ENCODE measurements at regions not wholly inside any gene's neighbourhood (a gene's known extent, or its start where the extent isn't known, plus 50 kb on each side); places are given as distances from the start of the nearest gene placed in this dataset.
"Not testable (repeated sequence)": the region's sequence is repeated elsewhere in the genome, so short reads cannot be mapped to it uniquely, and the experiment has no call there.

DNA sequence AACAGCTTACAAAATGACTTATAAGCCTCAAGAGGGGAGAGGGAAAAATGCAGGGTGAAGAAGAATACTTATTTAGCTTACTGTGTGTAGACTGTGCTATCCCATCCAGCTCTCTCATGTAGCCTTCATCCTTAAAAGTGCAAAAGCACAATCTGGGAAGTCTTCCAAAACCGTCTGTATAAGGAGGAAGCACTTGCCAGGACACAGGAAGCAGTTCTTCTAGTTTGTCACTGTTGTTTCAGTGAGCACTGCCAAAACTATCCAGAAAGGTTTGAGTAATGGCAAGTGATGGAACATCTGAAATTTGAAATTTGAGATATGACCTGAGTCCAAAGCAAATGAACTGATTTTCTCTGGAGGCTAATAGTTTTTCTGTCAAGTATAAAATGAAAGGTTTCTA, 140.8 kb upstream of the ISL1 start (continued):
- TF ChIP-seq, protein P1, sequence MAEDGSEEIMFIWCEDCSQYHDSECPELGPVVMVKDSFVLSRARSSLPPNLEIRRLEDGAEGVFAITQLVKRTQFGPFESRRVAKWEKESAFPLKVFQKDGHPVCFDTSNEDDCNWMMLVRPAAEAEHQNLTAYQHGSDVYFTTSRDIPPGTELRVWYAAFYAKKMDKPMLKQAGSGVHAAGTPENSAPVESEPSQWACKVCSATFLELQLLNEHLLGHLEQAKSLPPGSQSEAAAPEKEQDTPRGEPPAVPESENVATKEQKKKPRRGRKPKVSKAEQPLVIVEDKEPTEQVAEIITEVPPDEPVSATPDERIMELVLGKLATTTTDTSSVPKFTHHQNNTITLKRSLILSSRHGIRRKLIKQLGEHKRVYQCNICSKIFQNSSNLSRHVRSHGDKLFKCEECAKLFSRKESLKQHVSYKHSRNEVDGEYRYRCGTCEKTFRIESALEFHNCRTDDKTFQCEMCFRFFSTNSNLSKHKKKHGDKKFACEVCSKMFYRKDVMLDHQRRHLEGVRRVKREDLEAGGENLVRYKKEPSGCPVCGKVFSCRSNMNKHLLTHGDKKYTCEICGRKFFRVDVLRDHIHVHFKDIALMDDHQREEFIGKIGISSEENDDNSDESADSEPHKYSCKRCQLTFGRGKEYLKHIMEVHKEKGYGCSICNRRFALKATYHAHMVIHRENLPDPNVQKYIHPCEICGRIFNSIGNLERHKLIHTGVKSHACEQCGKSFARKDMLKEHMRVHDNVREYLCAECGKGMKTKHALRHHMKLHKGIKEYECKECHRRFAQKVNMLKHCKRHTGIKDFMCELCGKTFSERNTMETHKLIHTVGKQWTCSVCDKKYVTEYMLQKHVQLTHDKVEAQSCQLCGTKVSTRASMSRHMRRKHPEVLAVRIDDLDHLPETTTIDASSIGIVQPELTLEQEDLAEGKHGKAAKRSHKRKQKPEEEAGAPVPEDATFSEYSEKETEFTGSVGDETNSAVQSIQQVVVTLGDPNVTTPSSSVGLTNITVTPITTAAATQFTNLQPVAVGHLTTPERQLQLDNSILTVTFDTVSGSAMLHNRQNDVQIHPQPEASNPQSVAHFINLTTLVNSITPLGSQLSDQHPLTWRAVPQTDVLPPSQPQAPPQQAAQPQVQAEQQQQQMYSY (CRISPR knock-in tag; IDR thresholded peaks at IDR 0.05): no peak
- no peak for TF ChIP-seq NR2F1 (conservative IDR thresholded peaks at IDR 0.05)
- no peak for TF ChIP-seq EED (IDR thresholded peaks at IDR 0.05; ENCODE audit: low read depth)
- TF ChIP-seq RAD51 (IDR thresholded peaks at IDR 0.05): no peak

DNA sequence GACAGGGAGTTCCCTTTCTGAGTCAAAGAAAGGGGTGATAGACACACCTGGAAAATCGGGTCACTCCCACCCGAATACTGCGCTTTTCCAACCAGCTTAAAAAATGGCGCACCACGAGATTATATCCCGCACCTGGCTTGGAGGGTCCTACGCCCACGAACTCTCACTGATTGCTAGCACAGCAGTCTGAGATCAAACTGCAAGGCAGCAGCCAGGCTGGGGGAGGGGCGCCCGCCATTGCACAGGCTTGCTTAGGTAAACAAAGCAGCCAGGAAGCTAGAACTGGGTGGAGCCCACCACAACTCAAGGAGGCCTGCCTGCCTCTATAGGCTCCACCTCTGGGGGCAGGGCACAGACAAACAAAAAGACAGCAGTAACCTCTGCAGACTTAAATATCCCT, 132.3 kb upstream of the ISL1 start:
- H3K27me3 ChIP-seq (replicated peaks in 1 of 2; ENCODE audit: control insufficient read depth in 2 of 2, insufficient read depth in 2 of 2, low read length in 1 of 2); H3K9ac ChIP-seq (ENCODE audit: control insufficient read depth, insufficient read depth, low read length); FAIRE-seq; H2AFZ ChIP-seq (ENCODE audit: control insufficient read depth, low read depth, low read length); ATAC-seq; BruUV-seq (replicated peaks); H3K36me3 ChIP-seq (ENCODE audit: control insufficient read depth in 2 of 2, insufficient read depth in 2 of 2, low read length in 1 of 2); H3K4me3 ChIP-seq; H3K4me1 ChIP-seq (ENCODE audit: control insufficient read depth, insufficient read depth, low read length); DNase-seq (ENCODE audit: low read depth, low spot score); SMC1A ChIA-PET (ENCODE audit: uncharacterized antibody, unreplicated experiment); H3K4me2 ChIP-seq (ENCODE audit: control insufficient read depth, insufficient read depth); POLR2A ChIA-PET; RAD21 ChIA-PET (ENCODE audit: unreplicated experiment); intact Hi-C loops (cut with micrococcal nuclease; ENCODE audit: unreplicated experiment); CTCF ChIA-PET; H4K20me1 ChIP-seq (ENCODE audit: control insufficient read depth, insufficient read depth); H3K79me2 ChIP-seq (ENCODE audit: control insufficient read depth, insufficient read depth, low read length); H3K27ac ChIP-seq (ENCODE audit: control insufficient read depth, insufficient read depth); H3K9me3 ChIP-seq (replicated peaks; ENCODE audit: control insufficient read depth, insufficient read depth, low read length); in situ Hi-C loops (cut with MboI): not testable (repeated sequence)
- 64% methylated on average over 10 of the region's 10 CpGs for WGBS (ENCODE audit: insufficient coverage, insufficient replicate concordance, low lambda C conversion rate, missing lambda C conversion rate)

All from GM12878 (cell line).